ENCODE measurements at regions not wholly inside any gene's neighbourhood (a gene's known extent, or its start where the extent isn't known, plus 50 kb on each side); places are given as distances from the start of the nearest gene placed in this dataset.

- Histone ChIP-seq H3K27me3 (no peaks in the 10 kb centered on the region), H3K9me3 (ENCODE audit: low read depth) (no peaks in the 10 kb centered on the region), H2AFZ (no peak overlapping the region), H3K4me2 (no peak overlapping the region), H3K27ac (no peak overlapping the region), H4K20me1 (ENCODE audit: insufficient read depth, poor library complexity, severe bottlenecking) (no peaks in the 10 kb centered on the region), H3K36me3 (replicated peaks; ENCODE audit: insufficient read depth, low read depth) (no peaks in the 10 kb centered on the region), H3K4me1 (ENCODE audit: insufficient read depth) (no peaks in the 10 kb centered on the region), H3K9me2 (replicated peaks; ENCODE audit: insufficient read depth) (peaks cover 3% of the 10 kb centered on the region), H3K79me2 (no peaks in the 10 kb centered on the region), H3K4me3 (no peak overlapping the region)
- 88% methylated on average over 2 of the region's 2 CpGs for WGBS (ENCODE audit: low lambda C conversion rate, missing lambda C conversion rate)
- DNase-seq (ENCODE audit: low spot score), result no peak
- TF ChIP-seq CTCF (IDR thresholded peaks at IDR 0.05; ENCODE audit: poor library complexity) (no peak), EZH2 (IDR thresholded peaks at IDR 0.05; ENCODE audit: borderline replicate concordance) (no peak), EZH2phosphoT487 (IDR thresholded peaks at IDR 0.05; ENCODE audit: low read depth, severe bottlenecking, unreplicated experiment) (no peak)
Observed at GRCh38 chr2:198628596-198628995, 824.2 kb downstream of the PLCL1 start.

GRCh38 chr2:198622986-198623730 lies 818.8 kb downstream of the PLCL1 start:
- no peak overlapping the region for H3K27ac ChIP-seq
- H3K36me3 ChIP-seq (replicated peaks; ENCODE audit: insufficient read depth, low read depth), result no peaks in the 10 kb centered on the region
- no peaks in the 10 kb centered on the region for H3K4me1 ChIP-seq (ENCODE audit: insufficient read depth)
- H2AFZ ChIP-seq, result no peak overlapping the region
- H3K4me3 ChIP-seq, result no peak overlapping the region
- no peaks in the 10 kb centered on the region for H3K9me3 ChIP-seq (ENCODE audit: low read depth)
- TF ChIP-seq CTCF (IDR thresholded peaks at IDR 0.05; ENCODE audit: poor library complexity) (no peak), EZH2phosphoT487 (IDR thresholded peaks at IDR 0.05; ENCODE audit: low read depth, severe bottlenecking, unreplicated experiment) (no peak), EZH2 (IDR thresholded peaks at IDR 0.05; ENCODE audit: borderline replicate concordance) (no peak)
- no peak overlapping the region for H3K4me2 ChIP-seq
- no peaks in the 10 kb centered on the region for H3K79me2 ChIP-seq
- 80% methylated on average over 3 of the region's 3 CpGs for WGBS (ENCODE audit: low lambda C conversion rate, missing lambda C conversion rate)
- no peak for DNase-seq (ENCODE audit: low spot score)
- no peaks in the 10 kb centered on the region for H3K27me3 ChIP-seq
- H4K20me1 ChIP-seq (ENCODE audit: insufficient read depth, poor library complexity, severe bottlenecking), result no peaks in the 10 kb centered on the region
- peaks cover 3% of the 10 kb centered on the region for H3K9me2 ChIP-seq (replicated peaks; ENCODE audit: insufficient read depth)

- H3K4me3 ChIP-seq, result no peak overlapping the region
- H2AFZ ChIP-seq, result no peak overlapping the region
- no peaks in the 10 kb centered on the region for H3K79me2 ChIP-seq
- H3K27me3 ChIP-seq, result no peaks in the 10 kb centered on the region
- TF ChIP-seq EZH2 (IDR thresholded peaks at IDR 0.05; ENCODE audit: borderline replicate concordance), result no peak
- no peak for TF ChIP-seq CTCF (IDR thresholded peaks at IDR 0.05; ENCODE audit: poor library complexity)
- TF ChIP-seq EZH2phosphoT487 (IDR thresholded peaks at IDR 0.05; ENCODE audit: low read depth, severe bottlenecking, unreplicated experiment), result no peak
- H3K27ac ChIP-seq, result no peak overlapping the region
- peak; percentile 10 for DNase-seq (ENCODE audit: low spot score)
- H3K9me2 ChIP-seq (replicated peaks; ENCODE audit: insufficient read depth), result no peaks in the 10 kb centered on the region
- H3K9me3 ChIP-seq (ENCODE audit: low read depth), result no peaks in the 10 kb centered on the region
- WGBS (ENCODE audit: low lambda C conversion rate, missing lambda C conversion rate), result 81% methylated on average over 4 of the region's 4 CpGs
- no peaks in the 10 kb centered on the region for H3K36me3 ChIP-seq (replicated peaks; ENCODE audit: insufficient read depth, low read depth)
- no peak overlapping the region for H3K4me2 ChIP-seq
- no peaks in the 10 kb centered on the region for H4K20me1 ChIP-seq (ENCODE audit: insufficient read depth, poor library complexity, severe bottlenecking)
- no peaks in the 10 kb centered on the region for H3K4me1 ChIP-seq (ENCODE audit: insufficient read depth)
Observed at GRCh38 chr2:198615972-198616371, 811.6 kb downstream of the PLCL1 start.

Data from hepatocyte (in vitro differentiated cells).